Mesenchymal stem cell (in vitro differentiated cells and primary cell): ENCODE measurements at regions not wholly inside any gene's neighbourhood (a gene's known extent, or its start where the extent isn't known, plus 50 kb on each side); places are given as distances from the start of the nearest gene placed in this dataset.

ENCODE experiments used
- DNase-seq: peaks from one replicate; pipeline ENCODE4 v3.0.0-alpha.2; 2013
- H2AFZ ChIP-seq: one replicate; pipeline ENCODE4 v1.6.1; 2013; ENCODE audit warnings: low read depth, mild to moderate bottlenecking, control low read depth, inconsistent platforms, low read length, moderate library complexity
- H2AK5ac ChIP-seq: 2 replicates; pipeline ENCODE4 v1.6.1; 2013; ENCODE audit warnings: low read length, moderate library complexity, mild to moderate bottlenecking, inconsistent platforms; ENCODE audit not compliant: severe bottlenecking
- H2BK120ac ChIP-seq: one replicate; pipeline ENCODE4 v1.6.1; 2013; ENCODE audit warnings: low read depth, mild to moderate bottlenecking, inconsistent platforms, low read length, moderate library complexity
- H2BK12ac ChIP-seq, 2 experiments: one replicate each; pipeline ENCODE4 v1.6.1; 2013; ENCODE audit warnings: inconsistent platforms in 2 of 2, low read length in 2 of 2, mild to moderate bottlenecking in 2 of 2, moderate library complexity in 2 of 2, control low read depth in 1 of 2
- H2BK15ac ChIP-seq: one replicate; pipeline ENCODE4 v1.6.1; 2013; ENCODE audit warnings: mild to moderate bottlenecking, low read depth, inconsistent platforms; ENCODE audit not compliant: poor library complexity, severe bottlenecking
- H2BK5ac ChIP-seq: 2 replicates; pipeline ENCODE4 v1.6.1; 2013; ENCODE audit warnings: low read depth, mild to moderate bottlenecking, low read length, control low read depth, inconsistent platforms; ENCODE audit not compliant: poor library complexity, severe bottlenecking
- H3K14ac ChIP-seq, 2 experiments: one replicate each; pipeline ENCODE4 v1.6.1; 2013; ENCODE audit warnings: inconsistent platforms in 2 of 2, low read length in 2 of 2, control low read depth in 1 of 2, mild to moderate bottlenecking in 1 of 2, moderate library complexity in 1 of 2
- H3K18ac ChIP-seq, 2 experiments: one replicate each; pipeline ENCODE4 v1.6.1; 2013; ENCODE audit warnings: inconsistent platforms in 2 of 2, low read length in 2 of 2, control low read depth in 1 of 2, low read depth in 1 of 2, mild to moderate bottlenecking in 1 of 2
- H3K23ac ChIP-seq, 2 experiments: one replicate each; pipeline ENCODE4 v1.6.1; 2013; ENCODE audit warnings: inconsistent platforms in 2 of 2, low read length in 2 of 2, mild to moderate bottlenecking in 2 of 2, moderate library complexity in 2 of 2, control low read depth in 1 of 2
- H3K27ac ChIP-seq: 2 replicates; pipeline ENCODE4 v1.5.1; 2013; ENCODE audit warnings: mild to moderate bottlenecking, moderate library complexity, low read length, control low read depth, inconsistent platforms; ENCODE audit not compliant: poor library complexity, severe bottlenecking
- H3K27me3 ChIP-seq, 2 experiments: 2 replicates each; pipeline versions ENCODE4 v1.6.1 to v1.7.0; 2013; ENCODE audit warnings: low read length in 2 of 2, mild to moderate bottlenecking in 2 of 2, moderate library complexity in 2 of 2, control low read depth in 1 of 2, inconsistent platforms in 1 of 2; ENCODE audit not compliant: control insufficient read depth in 1 of 2, insufficient read depth in 1 of 2
- H3K36me3 ChIP-seq, 2 experiments: 2 replicates each; pipeline versions ENCODE4 v1.6.1 to v1.7.0; 2013; ENCODE audit warnings: low read length in 2 of 2, control low read depth in 1 of 2, inconsistent platforms in 1 of 2, low read depth in 1 of 2, mild to moderate bottlenecking in 1 of 2; ENCODE audit not compliant: insufficient read depth in 2 of 2, control insufficient read depth in 1 of 2
- H3K4ac ChIP-seq, 2 experiments: one replicate each; pipeline ENCODE4 v1.6.1; 2013; ENCODE audit warnings: inconsistent platforms in 2 of 2, low read length in 2 of 2, mild to moderate bottlenecking in 2 of 2, moderate library complexity in 2 of 2, control low read depth in 1 of 2, low read depth in 1 of 2
- H3K4me1 ChIP-seq: 2 replicates; pipeline ENCODE4 v1.6.1; 2013; ENCODE audit warnings: low read depth, low read length, control low read depth; ENCODE audit not compliant: control insufficient read depth, insufficient read depth
- H3K4me2 ChIP-seq: 2 replicates; pipeline ENCODE4 v1.6.1; 2013; ENCODE audit warnings: low read length, mild to moderate bottlenecking, inconsistent platforms; ENCODE audit not compliant: poor library complexity, severe bottlenecking
- H3K4me3 ChIP-seq, 2 experiments: 2 replicates each; pipeline versions ENCODE4 v1.5.1 to v1.7.0; 2013; ENCODE audit warnings: low read length in 2 of 2, mild to moderate bottlenecking in 2 of 2, control low read depth in 1 of 2, low read depth in 1 of 2; ENCODE audit not compliant: insufficient read depth in 1 of 2
- H3K79me1 ChIP-seq: replicated peaks from 2 replicates; pipeline ENCODE4 v1.6.1; 2013; ENCODE audit warnings: mild to moderate bottlenecking, control low read depth, low read length, inconsistent platforms; ENCODE audit not compliant: poor library complexity, severe bottlenecking
- H3K9ac ChIP-seq: 2 replicates; pipeline ENCODE4 v1.7.0; 2013; ENCODE audit warnings: mild to moderate bottlenecking, low read length, moderate library complexity
- H3K9me3 ChIP-seq: 2 replicates; pipeline ENCODE4 v1.7.0; 2013; ENCODE audit warnings: mild to moderate bottlenecking, low read length; ENCODE audit not compliant: control insufficient read depth
- H4K8ac ChIP-seq: one replicate; pipeline ENCODE4 v1.6.1; 2013; ENCODE audit warnings: inconsistent platforms, mild to moderate bottlenecking, low read length, moderate library complexity
- H4K91ac ChIP-seq: one replicate; pipeline ENCODE4 v1.6.1; 2013; ENCODE audit warnings: mild to moderate bottlenecking, low read length, inconsistent platforms
- WGBS: methylation state at CpG from one replicate; pipeline ENCODE4 v1.1.7; 2013; ENCODE audit warnings: mixed read lengths; 5-methylcytosine and 5-hydroxymethylcytosine counted together

DNA sequence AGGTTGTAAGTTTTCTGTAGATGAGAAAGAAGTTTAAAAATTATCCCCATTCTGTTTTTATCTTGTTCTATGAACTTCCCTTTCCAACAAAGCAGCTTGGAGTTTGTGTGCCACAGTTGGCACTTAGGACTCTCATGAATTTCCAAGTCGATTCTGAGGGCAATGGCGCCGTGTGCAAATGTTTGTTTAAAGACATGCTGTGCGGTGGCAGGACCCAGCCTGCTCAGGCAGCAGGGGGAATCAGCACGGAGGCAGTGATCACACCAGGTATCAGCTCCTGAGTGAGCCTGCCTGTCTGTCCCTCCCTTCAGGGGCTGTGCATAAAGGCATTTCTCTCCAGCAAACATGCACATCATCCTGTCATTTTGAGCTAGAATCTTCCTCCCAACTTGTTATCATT is 109.8 kb upstream of the WDR11 start:
- Histone ChIP-seq H2BK120ac (no peak overlapping the region), H3K27ac (no peak overlapping the region), H3K36me3 (no peaks in the 10 kb centered on the region), H2BK12ac (no peak overlapping the region), H3K9me3 (no peaks in the 10 kb centered on the region), H3K79me1 (no peaks in the 10 kb centered on the region), H4K8ac (no peak overlapping the region), H3K27me3 (no peaks in the 10 kb centered on the region), H3K23ac (no peak overlapping the region), H2BK15ac (no peak overlapping the region), H3K4me3 (no peak overlapping the region), H3K14ac (no peak overlapping the region), H2BK5ac (no peak overlapping the region), H3K18ac (no peak overlapping the region), H2AFZ (no peak overlapping the region), H4K91ac (no peak overlapping the region), H3K4ac (no peak overlapping the region), H3K9ac (no peak overlapping the region), H2AK5ac (no peak overlapping the region), H3K4me2 (no peak overlapping the region), H3K4me1 (no peaks in the 10 kb centered on the region)
- no peak for DNase-seq
- 63% methylated on average over 5 of the region's 5 CpGs for WGBS

DNA sequence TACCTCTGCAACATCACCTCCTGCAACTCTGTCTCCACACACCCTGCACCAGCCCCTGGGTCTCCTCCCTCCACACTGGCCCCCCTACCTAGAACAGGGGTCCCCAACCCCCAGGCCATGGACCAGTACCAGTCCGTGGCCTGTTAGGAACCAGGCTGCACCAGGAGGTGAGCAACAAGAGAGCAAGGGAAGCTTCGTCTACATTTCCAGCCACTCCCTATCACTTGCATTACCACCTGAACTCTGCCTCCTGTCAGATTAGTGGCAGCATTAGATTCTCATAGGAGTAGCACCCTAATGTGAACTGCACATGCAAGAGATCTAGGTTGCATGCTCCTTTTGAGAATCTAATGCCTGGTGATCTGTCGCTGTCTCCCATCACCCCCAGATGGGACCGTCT is 108.8 kb upstream of the WDR11 start:
- Histone ChIP-seq H3K4me1 (no peaks in the 10 kb centered on the region), H3K4me3 (no peak overlapping the region), H3K23ac (no peak overlapping the region), H2AFZ (peak overlapping the region; percentile 23), H3K18ac (peak overlapping the region in 1 of 2 experiments; percentile 34), H3K14ac (no peak overlapping the region), H3K4me2 (no peak overlapping the region), H3K9ac (no peak overlapping the region), H3K4ac (no peak overlapping the region), H3K27ac (no peak overlapping the region), H3K79me1 (no peaks in the 10 kb centered on the region), H2BK15ac (no peak overlapping the region), H3K9me3 (no peaks in the 10 kb centered on the region), H4K8ac (no peak overlapping the region), H3K27me3 (no peaks in the 10 kb centered on the region), H4K91ac (no peak overlapping the region), H2BK5ac (no peak overlapping the region), H2BK12ac (no peak overlapping the region), H3K36me3 (no peaks in the 10 kb centered on the region), H2BK120ac (no peak overlapping the region), H2AK5ac (no peak overlapping the region)
- no peak for DNase-seq
- 88% methylated on average over 2 of the region's 4 CpGs for WGBS

GRCh38 chr10:120744040-120744439 is 107.1 kb upstream of the WDR11 start:
- Histone ChIP-seq H3K4me3 (no peak overlapping the region), H3K4me1 (no peaks in the 10 kb centered on the region), H3K23ac (no peak overlapping the region), H3K18ac (no peak overlapping the region), H3K79me1 (no peaks in the 10 kb centered on the region), H4K91ac (no peak overlapping the region), H3K9ac (no peak overlapping the region), H2BK12ac (no peak overlapping the region), H2BK15ac (no peak overlapping the region), H3K4ac (no peak overlapping the region), H2BK120ac (no peak overlapping the region), H3K36me3 (no peaks in the 10 kb centered on the region), H3K4me2 (no peak overlapping the region), H3K14ac (no peak overlapping the region), H4K8ac (no peak overlapping the region), H2BK5ac (no peak overlapping the region), H3K27ac (no peak overlapping the region), H3K27me3 (no peaks in the 10 kb centered on the region), H3K9me3 (no peaks in the 10 kb centered on the region), H2AK5ac (no peak overlapping the region), H2AFZ (no peak overlapping the region)
- WGBS, result 88% methylated on average over 5 of the region's 5 CpGs
- DNase-seq, result no peak

DNA sequence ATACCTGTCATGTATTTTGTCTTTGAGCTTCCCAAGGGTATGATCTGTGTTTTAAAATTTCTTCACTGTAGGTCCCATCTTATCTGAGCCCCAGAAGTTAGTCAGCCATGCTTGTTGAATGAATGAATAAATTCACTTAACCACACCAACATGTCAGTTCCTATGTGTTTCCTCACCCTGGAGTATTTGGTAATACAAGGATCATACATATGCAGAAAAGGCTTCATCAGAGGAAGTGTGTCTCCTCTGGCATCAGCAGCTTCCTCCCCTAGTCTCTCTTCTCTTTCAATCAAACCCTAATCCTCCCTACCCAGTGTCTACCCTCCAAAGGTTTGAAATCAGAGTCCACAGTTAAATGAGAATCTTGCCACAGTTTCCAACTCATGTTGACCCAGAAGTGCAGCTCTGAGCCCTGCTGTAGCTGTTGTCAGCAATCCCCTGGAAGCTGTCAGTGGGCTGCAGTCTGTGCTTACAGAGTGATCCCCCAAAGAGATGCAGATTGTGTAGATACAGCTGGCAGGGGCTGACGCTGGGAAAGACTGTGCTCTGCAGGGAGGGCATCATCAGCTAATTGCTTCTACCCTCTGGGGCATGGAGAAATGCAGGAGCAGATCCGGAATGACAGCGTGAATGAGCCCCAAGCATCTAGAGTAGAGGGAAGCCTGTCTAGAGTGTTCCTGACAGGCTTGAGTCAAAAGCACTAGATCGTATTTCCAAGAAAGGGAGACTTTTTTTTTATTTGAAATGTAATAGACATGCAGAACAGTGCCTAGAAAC is 105.0 kb upstream of the WDR11 start:
- Histone ChIP-seq H3K4ac (no peak overlapping the region), H4K8ac (no peak overlapping the region), H3K18ac (no peak overlapping the region), H3K9me3 (no peaks in the 10 kb centered on the region), H3K9ac (no peak overlapping the region), H2AFZ (no peak overlapping the region), H4K91ac (no peak overlapping the region), H3K27me3 (no peaks in the 10 kb centered on the region), H3K27ac (no peak overlapping the region), H3K36me3 (no peaks in the 10 kb centered on the region), H2BK120ac (no peak overlapping the region), H3K79me1 (no peaks in the 10 kb centered on the region), H2BK15ac (no peak overlapping the region), H3K4me1 (no peaks in the 10 kb centered on the region), H2AK5ac (no peak overlapping the region), H3K23ac (no peak overlapping the region), H3K14ac (no peak overlapping the region), H2BK12ac (no peak overlapping the region), H3K4me3 (no peak overlapping the region), H3K4me2 (no peak overlapping the region), H2BK5ac (no peak overlapping the region)
- no peak for DNase-seq
- 73% methylated on average over 3 of the region's 4 CpGs for WGBS
